ENCODE measurements at regions not wholly inside any gene's neighbourhood (a gene's known extent, or its start where the extent isn't known, plus 50 kb on each side); places are given as distances from the start of the nearest gene placed in this dataset.

- no peak for TF ChIP-seq POLR2A (IDR thresholded peaks at IDR 0.05)
- no peak for TF ChIP-seq CTCF (IDR thresholded peaks at IDR 0.05)
- Histone ChIP-seq H3K27me3 (no peaks in the 10 kb centered on the region), H3K27ac (no peak overlapping the region), H3K4me1 (no peaks in the 10 kb centered on the region), H3K36me3 (replicated peaks in 1 of 2; ENCODE audit: insufficient read depth in 1 of 2, low read depth in 2 of 2) (no peaks in the 10 kb centered on the region), H3K9me3 (no peaks in the 10 kb centered on the region), H3K4me3 (no peak overlapping the region)
- intact Hi-C loops (cut with DNase I), result no loop called here
- 56 to 57% methylated on average over 2 of the region's 2 CpGs for WGBS, 2 donors
- ATAC-seq (no peak), DNase-seq (no peak)
These were observed 467.2 kb downstream of the CDH8 start for GRCh38 chr16:61569028-61569427.

DNA sequence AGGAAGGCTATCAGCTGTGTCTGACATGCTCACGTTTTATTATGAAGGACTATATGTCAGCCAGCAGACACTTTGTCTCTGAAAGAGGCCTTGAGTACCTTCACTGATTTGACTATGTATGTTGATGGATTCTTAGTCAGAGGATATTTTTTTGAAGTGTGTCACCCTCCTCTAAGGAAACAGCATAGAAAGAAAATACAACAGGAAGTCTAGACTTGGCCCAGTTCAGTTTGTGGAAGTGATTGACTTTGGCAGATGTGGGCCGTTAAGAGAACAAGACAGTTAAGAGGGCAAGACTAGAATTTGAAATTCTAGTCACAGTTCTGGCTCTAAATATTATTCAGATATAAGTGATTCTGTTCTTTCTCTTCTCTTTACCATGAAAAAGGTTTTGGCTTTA, 471.5 kb downstream of the CDH8 start:
- Histone ChIP-seq H3K36me3 (replicated peaks in 1 of 2; ENCODE audit: insufficient read depth in 1 of 2, low read depth in 2 of 2) (no peaks in the 10 kb centered on the region), H3K4me1 (no peaks in the 10 kb centered on the region), H3K27ac (no peak overlapping the region), H3K9me3 (no peaks in the 10 kb centered on the region), H3K27me3 (no peaks in the 10 kb centered on the region), H3K4me3 (no peak overlapping the region)
- TF ChIP-seq POLR2A (IDR thresholded peaks at IDR 0.05) (no peak), CTCF (IDR thresholded peaks at IDR 0.05) (no peak)
- ATAC-seq (no peak), DNase-seq (no peak)
- 28 to 35% methylated on average over 2 of the region's 2 CpGs for WGBS, 2 donors
- intact Hi-C loops (cut with DNase I), result no loop called here

GRCh38 chr16:61555718-61556441, 480.4 kb downstream of the CDH8 start:
- ATAC-seq, result no peak
- no peak for DNase-seq

GRCh38 chr16:61549327-61549726, 486.9 kb downstream of the CDH8 start:
- Histone ChIP-seq H3K4me1 (no peaks in the 10 kb centered on the region), H3K4me3 (no peak overlapping the region), H3K27ac (no peak overlapping the region), H3K9me3 (no peaks in the 10 kb centered on the region), H3K27me3 (no peaks in the 10 kb centered on the region), H3K36me3 (replicated peaks in 1 of 2; ENCODE audit: insufficient read depth in 1 of 2, low read depth in 2 of 2) (no peaks in the 10 kb centered on the region)
- TF ChIP-seq CTCF (IDR thresholded peaks at IDR 0.05) (no peak), POLR2A (IDR thresholded peaks at IDR 0.05) (no peak)
- no peak for ATAC-seq
- no peak for DNase-seq
- WGBS, 2 donors, result 39 to 48% methylated on average over 2 of the region's 2 CpGs
- intact Hi-C loops (cut with DNase I), result no loop called here

More at GRCh38 chr16:61555718-61556441, 480.4 kb downstream of the CDH8 start:
- Histone ChIP-seq H3K4me3 (no peak overlapping the region), H3K36me3 (replicated peaks in 1 of 2; ENCODE audit: insufficient read depth in 1 of 2, low read depth in 2 of 2) (no peaks in the 10 kb centered on the region), H3K4me1 (no peaks in the 10 kb centered on the region), H3K27me3 (no peaks in the 10 kb centered on the region), H3K27ac (no peak overlapping the region), H3K9me3 (no peaks in the 10 kb centered on the region)
- WGBS, 2 donors, result 75 to 80% methylated on average over 23 to 24 of the region's 24 CpGs
- intact Hi-C loops (cut with DNase I), result no loop called here
- TF ChIP-seq CTCF (IDR thresholded peaks at IDR 0.05), result no peak
- no peak for TF ChIP-seq POLR2A (IDR thresholded peaks at IDR 0.05)

- H3K4me3 ChIP-seq, result no peak overlapping the region
- H3K27ac ChIP-seq, result no peak overlapping the region
- no peak for TF ChIP-seq POLR2A (IDR thresholded peaks at IDR 0.05)
- no peak for TF ChIP-seq CTCF (IDR thresholded peaks at IDR 0.05)
- no peaks in the 10 kb centered on the region for H3K9me3 ChIP-seq
- no peaks in the 10 kb centered on the region for H3K36me3 ChIP-seq (replicated peaks in 1 of 2; ENCODE audit: insufficient read depth in 1 of 2, low read depth in 2 of 2)
- no peak for ATAC-seq
- DNase-seq, result no peak
- no peaks in the 10 kb centered on the region for H3K27me3 ChIP-seq
- intact Hi-C loops (cut with DNase I), result no loop called here
- H3K4me1 ChIP-seq, result no peaks in the 10 kb centered on the region
These were observed 488.6 kb downstream of the CDH8 start for GRCh38 chr16:61547626-61548025.
